Uterus (tissue), 2 donors: ENCODE measurements at regions not wholly inside any gene's neighbourhood (a gene's known extent, or its start where the extent isn't known, plus 50 kb on each side); places are given as distances from the start of the nearest gene placed in this dataset.

ENCODE experiments used
- POLR2A ChIP-seq, 2 donors: fragments of 450-650 bp; IDR thresholded peaks; one replicate each; pipeline ENCODE4 v1.6.1; 2016; ENCODE audit warnings: antibody characterized with exemption in 2 of 2, mild to moderate bottlenecking in 1 of 2, moderate library complexity in 1 of 2
- TF ChIP-seq, protein P1 (sequence below), 4 experiments: fragments of 200-600 bp in 2 of 4; fragments of 450-650 bp in 2 of 4; sonication (generic) in 2 of 4; IDR thresholded peaks; one replicate each; pipeline ENCODE4 v1.5.1; 2016 to 2019; ENCODE audit warnings: antibody characterized with exemption in 4 of 4, mild to moderate bottlenecking in 2 of 4, moderate library complexity in 1 of 4

DNA sequence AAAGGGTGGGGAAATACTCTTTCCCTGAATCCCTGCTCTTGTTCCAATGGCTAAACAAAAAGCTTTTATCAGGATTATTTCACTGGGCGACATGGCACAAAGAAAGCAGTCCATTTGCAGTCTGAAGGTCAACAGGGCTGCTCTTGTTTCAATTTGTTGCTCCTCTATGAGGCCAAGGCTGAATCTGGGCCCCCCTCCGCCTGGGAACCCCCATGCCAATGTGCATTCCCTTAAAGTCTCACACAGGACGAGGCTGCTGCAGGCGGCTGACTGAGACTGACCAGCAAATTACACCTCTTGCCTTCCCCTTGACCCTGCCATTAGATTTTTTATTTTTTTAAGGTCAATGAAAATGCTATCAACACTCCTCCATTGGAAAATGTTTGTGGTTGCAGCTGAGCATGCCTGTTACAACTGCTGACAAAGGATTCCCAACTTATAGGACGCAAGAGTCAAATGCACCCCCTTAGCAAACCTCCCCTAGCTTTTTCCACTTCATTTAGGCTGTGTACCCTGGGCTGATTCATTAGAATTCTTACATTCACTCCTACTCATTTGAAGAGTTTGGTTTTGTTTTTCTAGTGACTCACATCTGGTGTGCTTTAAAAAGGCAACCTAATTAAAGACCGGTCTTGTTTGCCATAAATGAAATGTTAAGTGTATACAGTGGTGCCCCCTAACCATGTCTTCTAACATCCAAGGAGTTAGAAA lies 60.8 kb upstream of the ARHGEF3 start:
- TF ChIP-seq, protein P1, sequence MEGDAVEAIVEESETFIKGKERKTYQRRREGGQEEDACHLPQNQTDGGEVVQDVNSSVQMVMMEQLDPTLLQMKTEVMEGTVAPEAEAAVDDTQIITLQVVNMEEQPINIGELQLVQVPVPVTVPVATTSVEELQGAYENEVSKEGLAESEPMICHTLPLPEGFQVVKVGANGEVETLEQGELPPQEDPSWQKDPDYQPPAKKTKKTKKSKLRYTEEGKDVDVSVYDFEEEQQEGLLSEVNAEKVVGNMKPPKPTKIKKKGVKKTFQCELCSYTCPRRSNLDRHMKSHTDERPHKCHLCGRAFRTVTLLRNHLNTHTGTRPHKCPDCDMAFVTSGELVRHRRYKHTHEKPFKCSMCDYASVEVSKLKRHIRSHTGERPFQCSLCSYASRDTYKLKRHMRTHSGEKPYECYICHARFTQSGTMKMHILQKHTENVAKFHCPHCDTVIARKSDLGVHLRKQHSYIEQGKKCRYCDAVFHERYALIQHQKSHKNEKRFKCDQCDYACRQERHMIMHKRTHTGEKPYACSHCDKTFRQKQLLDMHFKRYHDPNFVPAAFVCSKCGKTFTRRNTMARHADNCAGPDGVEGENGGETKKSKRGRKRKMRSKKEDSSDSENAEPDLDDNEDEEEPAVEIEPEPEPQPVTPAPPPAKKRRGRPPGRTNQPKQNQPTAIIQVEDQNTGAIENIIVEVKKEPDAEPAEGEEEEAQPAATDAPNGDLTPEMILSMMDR (IDR thresholded peaks at IDR 0.05): no peak
- TF ChIP-seq POLR2A (IDR thresholded peaks at IDR 0.05): no peak
